Effector CD4-positive, alpha-beta T cell (primary cell): ENCODE measurements at regions not wholly inside any gene's neighbourhood (a gene's known extent, or its start where the extent isn't known, plus 50 kb on each side); places are given as distances from the start of the nearest gene placed in this dataset.

Experiments used
- DNase-seq: peaks from one replicate; pipeline ENCODE4 v3.0.0-alpha.2; 2020

DNA sequence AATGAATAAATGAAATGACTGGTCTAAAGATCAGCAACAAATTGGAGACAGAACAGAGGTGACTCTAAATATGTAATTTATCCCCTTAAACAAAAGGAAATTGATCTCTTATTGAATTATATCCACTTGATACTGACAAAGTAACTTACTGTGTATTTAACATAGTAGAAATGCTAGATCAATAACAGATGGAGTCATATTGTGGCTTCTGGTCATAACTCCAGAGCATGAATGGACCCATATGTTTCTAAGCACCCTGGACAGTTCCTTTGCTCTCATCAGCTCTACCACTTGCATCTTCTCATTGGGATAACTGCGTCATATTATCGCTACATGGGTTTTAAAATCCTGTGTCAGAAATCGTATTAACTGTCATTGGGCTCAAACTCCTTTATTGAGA is 222.3 kb downstream of the ETS1 start:
- DNase-seq, result no peak

DNA sequence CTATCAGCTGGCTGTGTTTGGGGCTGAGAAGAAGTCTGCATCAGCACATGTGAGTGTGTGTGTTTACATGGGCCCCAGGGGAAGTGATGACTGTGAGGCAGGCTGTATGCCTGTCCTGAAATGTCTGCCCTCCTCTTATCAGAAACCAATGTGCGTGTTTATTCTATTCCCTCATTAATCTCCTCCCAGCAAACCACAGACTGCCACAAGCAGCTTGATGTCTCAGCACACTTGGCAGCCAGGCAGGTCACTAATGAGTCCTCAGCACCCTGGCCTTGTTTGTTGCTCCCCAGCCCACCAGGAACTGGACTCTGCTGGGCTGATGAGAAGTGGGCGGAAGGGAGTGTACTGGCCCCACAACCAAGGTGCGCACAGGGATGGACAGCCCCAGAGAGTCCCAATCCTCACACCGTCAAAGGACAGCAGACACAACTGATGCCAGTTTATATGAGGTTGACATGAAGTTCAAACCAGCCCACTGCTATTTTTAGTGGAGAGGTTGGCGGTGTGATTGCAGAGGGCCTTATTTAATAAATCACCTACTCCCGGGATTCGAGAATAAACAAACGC is 225.8 kb downstream of the ETS1 start:
- no peak for DNase-seq

- no peak for DNase-seq
These were observed 227.8 kb downstream of the ETS1 start for GRCh38 chr11:128359515-128359914.

GRCh38 chr11:128357073-128357472 is 230.3 kb downstream of the ETS1 start:
- DNase-seq, result no peak

- no peak for DNase-seq
These were observed 231.8 kb downstream of the ETS1 start for GRCh38 chr11:128355558-128355957.

- DNase-seq, result no peak
These were observed 232.9 kb downstream of the ETS1 start for GRCh38 chr11:128354476-128354875.

DNA sequence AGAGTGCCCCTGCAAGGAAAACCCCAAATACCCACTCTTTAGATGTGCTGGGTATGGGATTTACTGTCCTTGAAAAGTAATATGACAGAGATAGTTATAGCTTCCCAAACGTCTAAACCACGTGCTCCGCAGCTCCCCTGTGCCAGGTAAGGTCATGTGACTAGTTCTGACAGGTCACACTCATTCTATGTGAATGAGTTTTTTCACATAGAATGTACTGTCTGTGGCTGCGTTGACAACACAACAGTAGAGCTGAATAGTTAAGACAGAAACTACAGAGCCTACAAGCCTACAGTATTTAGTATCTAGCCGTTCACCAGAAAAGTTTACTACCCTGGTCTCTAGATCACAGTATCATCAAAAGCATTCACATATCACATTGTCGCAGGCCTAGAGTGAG is 236.2 kb downstream of the ETS1 start:
- DNase-seq, result no peak

- DNase-seq, result no peak
These were observed 237.6 kb downstream of the ETS1 start for GRCh38 chr11:128349650-128350299.

DNA sequence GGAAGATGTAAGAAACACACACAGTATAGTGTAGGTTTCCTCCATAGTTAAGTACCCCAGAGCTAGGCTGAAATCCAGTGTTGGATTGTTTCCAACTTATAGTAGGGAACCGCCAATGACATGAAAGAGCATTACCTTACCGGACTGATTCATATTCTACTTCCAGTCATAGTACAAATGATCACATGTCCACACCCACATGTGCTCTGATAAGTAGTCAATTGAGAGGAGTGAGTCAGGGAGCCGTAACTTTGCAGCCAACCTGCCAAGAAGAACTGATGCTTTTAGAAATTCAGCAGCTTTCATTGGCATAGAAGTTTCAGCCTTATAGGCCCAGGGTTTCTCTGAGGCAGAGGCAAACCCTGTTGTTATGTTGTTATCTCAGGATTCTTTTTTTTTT is 240.6 kb downstream of the ETS1 start:
- no peak for DNase-seq

DNA sequence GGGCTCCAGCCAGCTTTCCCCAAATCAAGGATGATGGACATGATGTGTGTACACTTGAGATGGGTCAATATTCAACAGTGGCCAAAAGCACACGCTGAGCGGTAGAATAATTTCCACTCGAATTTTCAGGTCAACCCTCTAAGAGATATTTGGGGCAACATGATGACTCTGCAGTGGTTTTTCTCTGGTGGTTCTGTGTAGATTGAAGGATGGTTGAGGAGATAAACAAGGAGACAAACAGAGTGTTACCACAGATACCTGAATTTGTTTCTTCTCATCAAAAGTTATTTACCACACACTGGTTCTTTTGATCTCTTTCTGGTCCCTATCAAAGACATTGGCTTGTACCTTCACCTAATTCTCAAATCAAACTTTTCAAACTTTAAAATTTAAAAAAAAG is 242.0 kb downstream of the ETS1 start:
- DNase-seq, result no peak

DNA sequence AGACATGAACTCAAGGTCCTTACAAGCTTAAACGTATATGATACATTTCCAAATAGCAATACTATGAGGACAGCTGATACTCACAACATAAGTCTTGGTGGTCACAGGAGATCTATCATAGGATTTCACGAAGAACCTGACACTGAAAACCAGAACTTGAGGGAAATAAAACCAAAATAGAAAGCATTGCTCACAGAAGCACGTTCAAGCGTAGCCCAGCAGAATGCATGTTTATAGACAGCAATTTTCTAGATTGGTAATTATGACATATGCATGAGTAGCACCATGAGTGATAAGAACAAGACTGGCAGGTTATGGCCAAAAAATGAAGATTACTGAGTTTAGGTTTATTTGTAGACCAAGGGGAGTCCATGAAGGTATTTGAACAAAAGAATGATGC is 243.5 kb downstream of the ETS1 start:
- DNase-seq, result no peak

DNA sequence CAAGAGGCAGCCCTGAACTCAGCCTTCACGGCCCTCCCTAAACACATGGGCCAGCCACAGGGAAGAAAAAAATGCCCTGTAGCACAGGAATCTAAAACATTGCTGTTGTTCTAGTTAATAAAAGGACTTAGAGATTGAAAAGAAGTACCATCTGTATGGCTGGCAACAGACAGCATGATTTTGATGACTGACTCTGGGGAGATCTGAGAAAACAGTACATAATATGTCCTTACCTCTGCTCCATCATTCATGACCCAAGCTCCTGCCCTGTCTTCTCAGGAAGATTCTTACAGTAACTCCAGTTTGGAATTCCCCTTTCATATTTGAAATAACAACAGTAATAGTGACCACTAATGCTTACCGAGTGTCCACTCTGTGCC is 244.2 kb downstream of the ETS1 start:
- no peak for DNase-seq

DNA sequence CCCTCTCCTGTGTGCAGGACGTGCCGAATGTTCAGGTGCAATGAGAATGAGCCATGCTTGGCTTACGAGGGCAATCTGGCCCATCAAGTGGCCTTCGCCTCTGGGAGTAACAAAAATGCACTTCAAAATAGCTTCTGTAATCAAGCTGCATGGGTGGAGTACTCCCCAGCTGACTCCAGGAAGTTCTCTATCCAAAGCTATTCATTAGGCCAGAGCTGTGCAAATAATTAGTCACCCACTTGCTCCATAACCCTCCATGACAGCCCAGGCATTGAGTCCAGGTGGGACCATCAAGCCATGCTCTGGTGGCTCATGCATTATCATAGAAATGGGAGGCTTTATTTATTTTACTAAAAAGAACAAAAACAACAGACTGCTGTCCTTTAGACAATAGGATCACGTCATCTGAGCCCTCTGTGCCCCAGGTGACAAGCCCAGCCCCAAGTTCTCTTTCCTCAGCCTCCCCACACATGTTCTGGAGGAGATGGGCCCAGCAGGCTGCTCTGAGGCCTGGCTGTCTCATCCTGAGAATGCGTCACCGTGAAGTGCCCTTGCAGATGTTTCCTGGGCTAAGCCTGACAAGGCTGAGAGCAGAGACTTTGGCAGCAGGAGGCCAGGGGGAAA is 244.7 kb downstream of the ETS1 start:
- DNase-seq, result peak; percentile 65

DNA sequence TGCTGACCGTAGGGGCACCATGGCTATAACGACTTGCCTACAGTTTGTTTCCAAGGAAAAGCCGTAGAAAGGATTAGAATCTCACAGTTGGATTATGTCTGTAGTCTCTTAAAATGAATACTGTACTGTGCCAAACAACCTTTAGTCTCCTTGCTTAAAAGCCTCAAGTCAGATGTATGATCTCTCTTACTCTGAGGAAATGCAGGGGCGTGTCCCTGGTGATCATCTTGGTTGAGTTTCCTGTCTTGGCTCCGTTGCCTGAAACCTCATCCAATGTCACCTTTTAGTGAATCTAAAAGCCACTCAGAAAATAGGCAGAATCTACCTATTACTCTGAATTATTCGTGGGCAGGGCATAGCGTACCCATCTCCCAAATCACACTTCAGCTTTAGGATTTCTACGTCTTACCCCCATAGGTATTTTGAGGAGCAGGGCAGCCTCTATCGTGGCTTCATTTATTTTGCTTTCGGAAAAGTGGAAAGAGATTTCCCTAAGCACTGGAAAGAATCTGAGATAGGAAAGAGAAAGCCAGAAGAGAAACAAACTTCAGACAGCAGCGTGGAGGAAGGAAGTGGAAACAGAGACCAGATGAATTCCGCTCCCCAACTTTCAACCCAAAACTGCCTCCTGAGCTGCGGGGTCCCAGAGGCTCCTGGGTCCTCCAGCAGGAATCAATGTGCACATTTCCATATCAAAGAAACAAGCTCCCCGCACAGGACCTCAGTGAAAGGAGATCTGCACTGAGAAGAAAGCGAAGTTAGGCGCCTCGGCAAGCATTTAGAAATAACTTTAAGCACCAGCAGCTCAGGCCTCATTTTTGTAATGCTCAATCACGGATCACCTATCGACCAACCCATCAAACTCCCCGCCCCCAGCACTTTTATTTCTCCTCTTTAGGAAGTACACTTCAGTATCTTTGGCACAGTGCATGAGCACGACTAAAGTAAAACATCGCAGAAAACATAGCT is 245.8 kb downstream of the ETS1 start:
- DNase-seq, result peak; percentile 58

GRCh38 chr11:128339792-128340191 is 247.6 kb downstream of the ETS1 start:
- no peak for DNase-seq

- DNase-seq, result no peak
These were observed 248.5 kb downstream of the ETS1 start for GRCh38 chr11:128338811-128339210.

DNA sequence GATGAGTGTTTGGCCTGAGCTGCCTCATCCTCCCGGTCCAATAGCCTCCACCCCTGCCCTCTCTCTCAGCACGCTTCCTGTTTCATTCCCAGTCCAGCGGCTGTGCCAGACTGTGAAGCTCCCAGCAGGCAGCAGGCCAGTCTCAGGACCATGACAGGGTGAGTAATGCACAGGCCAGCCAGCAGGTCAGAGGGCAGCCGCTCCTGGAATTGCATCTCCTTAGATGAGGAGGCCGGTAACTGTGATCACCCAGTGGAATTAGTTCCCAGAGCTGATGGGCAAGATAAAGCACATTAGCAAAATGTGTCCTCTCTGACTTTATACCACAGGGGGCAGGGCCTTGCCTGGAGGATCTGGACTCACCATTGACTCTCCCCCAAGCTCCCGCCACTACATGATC is 251.2 kb downstream of the ETS1 start:
- DNase-seq, result no peak

GRCh38 chr11:128335729-128336128 is 251.6 kb downstream of the ETS1 start:
- no peak for DNase-seq

GRCh38 chr11:128334311-128335044 is 252.9 kb downstream of the ETS1 start:
- no peak for DNase-seq

- DNase-seq, result no peak
These were observed 256.0 kb downstream of the ETS1 start for GRCh38 chr11:128331317-128331716.

DNA sequence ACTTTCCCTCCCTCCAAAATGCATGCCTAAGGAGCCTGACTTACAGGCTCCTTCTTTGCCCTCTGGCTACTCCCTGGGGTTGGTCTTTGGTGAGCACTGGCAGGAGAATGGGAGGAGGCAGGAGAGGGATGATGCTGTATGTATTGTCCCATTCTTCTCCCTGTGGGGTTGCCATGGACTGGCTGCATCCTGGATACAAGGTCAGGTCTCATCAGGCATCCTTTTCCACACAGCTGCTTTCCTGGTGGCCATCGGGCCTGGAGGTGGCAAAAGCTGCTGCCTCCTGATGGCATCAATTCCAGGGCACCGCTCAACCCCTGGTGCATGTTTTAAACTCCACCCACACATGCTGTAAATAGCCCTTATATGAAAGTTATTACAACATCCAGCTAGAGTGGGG is 257.2 kb downstream of the ETS1 start:
- no peak for DNase-seq

GRCh38 chr11:128328955-128329551 is 258.3 kb downstream of the ETS1 start:
- DNase-seq, result peak; percentile 38
